ENCODE measurements at regions not wholly inside any gene's neighbourhood (a gene's known extent, or its start where the extent isn't known, plus 50 kb on each side); places are given as distances from the start of the nearest gene placed in this dataset.

DNA sequence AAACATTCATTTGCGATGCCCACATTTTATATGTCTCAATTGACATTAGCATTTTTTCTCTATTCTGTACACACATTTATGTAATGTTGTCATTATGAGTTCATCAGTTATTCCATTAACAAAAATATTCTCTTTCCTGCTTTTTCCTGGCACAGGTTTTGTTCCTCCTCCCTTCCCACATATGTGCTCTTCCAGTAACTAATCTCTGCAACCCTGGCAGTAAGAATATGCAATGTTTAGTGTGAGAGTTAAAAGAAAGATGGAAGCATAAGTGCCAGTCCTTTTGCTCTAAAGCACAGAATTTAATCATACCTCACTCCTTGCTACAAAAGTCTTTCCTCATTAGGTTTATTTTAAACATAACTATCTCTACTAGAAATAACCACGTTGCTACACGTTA lies 155.8 kb upstream of the ERBB4 start:
- Histone ChIP-seq H3K27me3 (ENCODE audit: control insufficient read depth, insufficient read depth, low read length) (no peaks in the 10 kb centered on the region), H3K36me3 (ENCODE audit: control insufficient read depth, insufficient read depth, low read length) (no peaks in the 10 kb centered on the region), H3K4me3 (ENCODE audit: low read depth, low read length) (no peak overlapping the region)
- FAIRE-seq, result no peak
- no peak for DNase-seq (ENCODE audit: low read depth)
- TF ChIP-seq, protein P1, sequence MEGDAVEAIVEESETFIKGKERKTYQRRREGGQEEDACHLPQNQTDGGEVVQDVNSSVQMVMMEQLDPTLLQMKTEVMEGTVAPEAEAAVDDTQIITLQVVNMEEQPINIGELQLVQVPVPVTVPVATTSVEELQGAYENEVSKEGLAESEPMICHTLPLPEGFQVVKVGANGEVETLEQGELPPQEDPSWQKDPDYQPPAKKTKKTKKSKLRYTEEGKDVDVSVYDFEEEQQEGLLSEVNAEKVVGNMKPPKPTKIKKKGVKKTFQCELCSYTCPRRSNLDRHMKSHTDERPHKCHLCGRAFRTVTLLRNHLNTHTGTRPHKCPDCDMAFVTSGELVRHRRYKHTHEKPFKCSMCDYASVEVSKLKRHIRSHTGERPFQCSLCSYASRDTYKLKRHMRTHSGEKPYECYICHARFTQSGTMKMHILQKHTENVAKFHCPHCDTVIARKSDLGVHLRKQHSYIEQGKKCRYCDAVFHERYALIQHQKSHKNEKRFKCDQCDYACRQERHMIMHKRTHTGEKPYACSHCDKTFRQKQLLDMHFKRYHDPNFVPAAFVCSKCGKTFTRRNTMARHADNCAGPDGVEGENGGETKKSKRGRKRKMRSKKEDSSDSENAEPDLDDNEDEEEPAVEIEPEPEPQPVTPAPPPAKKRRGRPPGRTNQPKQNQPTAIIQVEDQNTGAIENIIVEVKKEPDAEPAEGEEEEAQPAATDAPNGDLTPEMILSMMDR (IDR thresholded peaks at IDR 0.05; ENCODE audit: insufficient read depth, low read length, severe bottlenecking), result no peak

DNA sequence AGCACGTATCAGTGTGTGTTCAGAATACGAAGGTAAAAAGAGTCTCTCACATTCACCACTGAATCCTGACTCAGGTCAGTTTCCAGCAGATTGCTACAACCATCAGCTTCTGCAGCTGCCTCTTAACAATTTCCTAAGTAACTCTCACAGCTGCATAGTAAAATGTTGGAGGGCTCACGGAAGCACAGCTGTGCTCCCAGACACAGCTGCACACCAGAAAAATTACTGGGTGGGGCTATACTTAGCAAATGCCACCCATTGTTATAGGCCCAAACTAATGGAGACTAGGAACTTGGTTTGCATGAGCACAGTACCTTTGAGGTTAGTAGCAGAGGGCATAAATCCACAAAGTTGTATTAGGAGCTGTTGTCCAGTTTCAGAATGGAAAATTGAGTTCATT lies 153.9 kb upstream of the ERBB4 start:
- TF ChIP-seq, protein P1 (IDR thresholded peaks at IDR 0.05; ENCODE audit: insufficient read depth, low read length, severe bottlenecking), result no peak
- Histone ChIP-seq H3K27me3 (ENCODE audit: control insufficient read depth, insufficient read depth, low read length) (no peaks in the 10 kb centered on the region), H3K36me3 (ENCODE audit: control insufficient read depth, insufficient read depth, low read length) (no peaks in the 10 kb centered on the region), H3K4me3 (ENCODE audit: low read depth, low read length) (no peak overlapping the region)
- FAIRE-seq (peak; percentile 13), DNase-seq (ENCODE audit: low read depth) (no peak)

DNA sequence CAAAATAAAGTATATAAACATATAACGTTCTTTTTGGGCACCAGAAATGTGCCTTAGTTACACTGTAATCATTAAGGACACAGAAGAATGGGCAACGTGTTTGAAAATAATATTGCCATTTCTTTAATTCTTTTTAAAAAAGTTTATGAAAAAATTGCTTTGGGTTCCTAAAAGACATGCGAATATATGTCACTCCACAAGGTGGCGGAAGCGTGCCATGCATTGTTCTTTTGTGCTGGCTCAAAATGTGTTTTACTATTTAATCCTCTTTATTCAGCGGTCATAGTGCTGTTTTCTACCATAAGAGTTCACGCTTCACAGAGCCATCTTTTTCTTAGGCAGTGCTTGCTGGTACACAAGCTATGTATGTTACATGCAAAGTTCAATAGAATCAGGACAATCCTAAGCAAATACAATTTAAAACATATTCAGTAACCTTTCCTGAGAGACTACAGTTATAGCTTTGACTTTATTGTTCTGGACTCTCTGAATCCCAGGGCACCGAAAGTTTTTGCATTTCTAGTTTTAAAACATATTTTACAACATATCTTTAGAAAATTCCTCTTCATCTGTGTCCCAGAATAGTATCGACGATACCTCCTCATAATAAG lies 147.8 kb upstream of the ERBB4 start:
- FAIRE-seq (no peak), DNase-seq (ENCODE audit: low read depth) (peak; percentile 52)
- no peak overlapping the region for H3K4me3 ChIP-seq (ENCODE audit: low read depth, low read length)
- H3K27me3 ChIP-seq (ENCODE audit: control insufficient read depth, insufficient read depth, low read length), result no peaks in the 10 kb centered on the region
- H3K36me3 ChIP-seq (ENCODE audit: control insufficient read depth, insufficient read depth, low read length), result no peaks in the 10 kb centered on the region
- TF ChIP-seq, protein P1 (IDR thresholded peaks at IDR 0.05; ENCODE audit: insufficient read depth, low read length, severe bottlenecking), result peak; percentile 70

DNA sequence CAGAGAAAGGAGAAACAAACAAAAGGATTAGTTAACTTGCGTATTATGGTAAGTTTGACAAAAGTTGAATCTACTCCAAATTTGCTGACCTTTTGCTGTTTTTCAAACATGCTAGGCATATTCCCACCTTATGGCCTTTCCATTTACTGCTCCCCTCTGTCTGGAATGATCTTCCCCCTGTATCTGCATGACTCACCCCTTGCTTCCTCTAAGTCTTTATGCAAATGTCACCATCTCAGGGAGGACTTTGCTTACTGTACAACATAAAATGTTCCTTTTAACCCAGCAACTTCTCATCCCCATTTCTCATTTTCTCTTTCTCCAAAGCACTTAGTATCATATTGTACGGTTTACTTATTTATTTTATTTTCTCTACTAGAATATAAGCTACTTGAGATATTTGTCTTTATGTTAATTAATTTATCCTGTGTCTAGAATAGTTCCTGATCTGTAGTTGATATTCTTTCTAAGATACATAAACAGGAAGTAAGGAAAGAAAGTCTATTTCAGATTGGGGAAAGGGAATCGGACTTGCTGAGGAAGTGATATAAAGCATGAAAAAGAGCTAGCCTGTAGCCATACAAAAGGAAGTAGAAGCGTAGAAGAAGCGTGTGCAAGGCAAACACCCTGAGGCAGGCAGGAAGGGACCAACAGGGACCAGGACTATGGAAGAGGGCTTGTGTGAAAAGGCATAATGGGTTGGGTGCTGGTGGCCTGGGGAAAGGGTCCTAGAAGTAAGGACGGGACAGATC lies 144.9 kb upstream of the ERBB4 start:
- H3K36me3 ChIP-seq (ENCODE audit: control insufficient read depth, insufficient read depth, low read length), result no peaks in the 10 kb centered on the region
- no peak overlapping the region for H3K4me3 ChIP-seq (ENCODE audit: low read depth, low read length)
- H3K27me3 ChIP-seq (ENCODE audit: control insufficient read depth, insufficient read depth, low read length), result no peaks in the 10 kb centered on the region
- peak; percentile 36 for DNase-seq (ENCODE audit: low read depth)
- no peak for FAIRE-seq
- TF ChIP-seq, protein P1 (IDR thresholded peaks at IDR 0.05; ENCODE audit: insufficient read depth, low read length, severe bottlenecking), result no peak

GRCh38 chr2:212682937-212683336 lies 144.3 kb upstream of the ERBB4 start:
- Histone ChIP-seq H3K4me3 (ENCODE audit: low read depth, low read length) (no peak overlapping the region), H3K36me3 (ENCODE audit: control insufficient read depth, insufficient read depth, low read length) (no peaks in the 10 kb centered on the region), H3K27me3 (ENCODE audit: control insufficient read depth, insufficient read depth, low read length) (no peaks in the 10 kb centered on the region)
- FAIRE-seq, result no peak
- TF ChIP-seq, protein P1 (IDR thresholded peaks at IDR 0.05; ENCODE audit: insufficient read depth, low read length, severe bottlenecking), result no peak
- DNase-seq (ENCODE audit: low read depth), result no peak

Measured in bronchial epithelial cell (primary cell).